GM19351 (cell line): ENCODE measurements at regions not wholly inside any gene's neighbourhood (a gene's known extent, or its start where the extent isn't known, plus 50 kb on each side); places are given as distances from the start of the nearest gene placed in this dataset.

Source experiments
- ATAC-seq: cut with Tn5 transposase; IDR thresholded peaks from one replicate; pipeline ENCODE4 v1.9.1; 2021; ENCODE audit warnings: mild to moderate bottlenecking, moderate library complexity; ENCODE audit not compliant: unreplicated experiment

DNA sequence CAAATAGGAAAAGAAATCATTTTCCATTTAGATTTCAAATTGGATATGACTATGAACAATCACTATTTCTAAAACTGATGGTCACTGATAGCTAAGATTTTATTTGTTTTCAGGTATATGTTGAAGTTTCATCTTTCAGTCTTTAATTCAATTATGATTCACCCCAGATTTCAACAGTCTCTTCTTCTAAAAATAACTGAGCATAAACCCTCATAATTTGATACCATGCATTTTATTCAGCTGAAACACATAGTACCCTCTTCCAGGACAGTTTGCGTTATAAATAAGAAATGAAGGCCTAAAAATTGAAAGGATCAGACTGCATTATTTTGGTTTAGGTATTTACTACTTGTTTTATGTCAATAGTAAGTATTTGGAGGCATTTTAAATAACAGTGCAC is 428.5 kb upstream of the NBEA start:
- no peak for ATAC-seq

DNA sequence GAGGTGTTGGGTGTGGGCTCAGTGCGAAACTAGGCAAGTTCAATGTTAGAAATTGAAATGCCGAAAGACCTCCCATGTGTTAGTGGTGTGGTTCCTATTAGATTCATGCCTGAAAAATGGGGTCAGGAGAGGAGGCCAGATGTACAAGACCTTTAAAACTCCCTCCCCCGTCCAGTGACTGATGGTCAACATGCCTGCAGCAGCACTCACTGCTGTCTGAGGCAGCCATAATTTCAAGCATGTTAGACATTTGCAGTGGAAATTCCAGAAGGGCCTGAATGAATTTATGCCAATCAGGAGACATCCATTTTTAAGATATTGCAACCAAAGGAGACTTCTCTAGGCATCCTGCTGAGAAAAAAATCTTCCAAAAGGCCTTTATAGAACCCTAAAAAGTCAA is 426.9 kb upstream of the NBEA start:
- no peak for ATAC-seq

DNA sequence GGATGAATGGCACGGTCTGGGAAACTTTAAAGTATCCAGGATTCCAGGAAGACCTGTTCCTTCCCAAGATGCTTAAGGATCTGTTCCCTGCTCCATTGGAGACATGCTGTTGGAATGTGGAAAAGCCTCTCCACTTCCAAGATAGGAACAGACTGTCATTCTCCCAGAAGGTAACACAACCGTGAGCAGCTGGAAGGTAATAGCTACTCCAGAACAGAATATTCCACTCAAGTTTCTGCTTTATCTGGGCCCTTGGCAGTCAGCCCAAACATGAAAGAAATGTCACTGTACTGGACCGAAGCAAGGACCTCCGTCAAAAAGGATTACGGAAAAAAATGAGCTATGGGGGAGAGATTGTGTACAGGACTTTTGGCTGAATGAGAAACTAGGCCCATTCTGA is 420.9 kb upstream of the NBEA start:
- ATAC-seq, result no peak

DNA sequence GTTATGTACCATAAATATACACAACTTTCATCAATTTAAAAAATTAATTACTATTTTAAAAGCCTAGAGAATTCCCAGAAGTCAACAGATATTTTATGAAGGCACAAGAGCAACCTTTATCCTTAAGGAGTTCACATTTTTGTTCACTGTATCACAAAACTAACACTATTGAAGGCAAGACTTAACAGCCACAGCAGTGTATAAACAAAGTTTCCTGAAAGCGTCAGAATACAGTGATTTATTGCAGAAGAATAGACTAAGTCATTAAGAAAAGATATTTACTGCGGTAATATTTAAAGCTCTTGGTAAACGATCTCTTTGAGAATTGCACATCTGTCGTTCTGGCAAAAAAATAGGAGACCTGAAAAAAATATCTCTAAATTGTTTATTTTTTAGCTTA is 419.3 kb upstream of the NBEA start:
- no peak for ATAC-seq

DNA sequence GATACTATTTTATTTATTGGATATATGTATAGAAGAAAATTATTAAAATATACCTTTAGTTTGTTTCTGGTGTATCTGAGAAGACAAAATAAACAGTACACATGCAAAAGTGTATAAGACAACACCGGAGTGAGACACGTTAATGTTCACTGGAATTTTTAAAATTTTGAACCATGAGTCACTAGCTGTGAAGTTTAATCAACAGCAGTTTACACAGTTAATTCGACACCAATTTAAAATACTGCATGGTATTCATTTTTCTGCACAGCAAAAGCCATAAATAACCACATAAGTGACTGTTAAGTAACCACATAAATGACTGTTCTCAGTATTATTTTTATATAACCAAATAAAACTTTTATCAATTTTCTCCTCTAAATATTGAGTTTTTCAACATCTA is 418.7 kb upstream of the NBEA start:
- no peak for ATAC-seq

DNA sequence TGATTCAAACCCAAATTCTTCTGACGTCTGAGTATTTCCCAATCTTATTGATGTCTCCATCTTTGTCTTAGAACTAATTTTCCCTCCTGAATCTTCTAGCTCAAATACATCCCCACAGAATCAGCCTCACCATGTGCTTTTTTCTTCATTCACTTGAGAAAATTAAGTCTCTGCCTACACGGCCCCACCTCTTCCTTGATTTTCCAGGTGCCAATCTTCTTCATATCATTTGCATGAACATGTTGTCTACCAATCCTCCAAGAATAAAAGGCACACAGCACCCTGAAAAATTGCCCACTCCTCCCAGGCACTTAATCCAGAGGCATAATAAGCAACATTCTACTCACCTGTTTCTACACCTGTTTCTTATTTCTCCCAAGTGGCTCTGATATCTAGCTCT is 408.1 kb upstream of the NBEA start:
- ATAC-seq, result no peak

DNA sequence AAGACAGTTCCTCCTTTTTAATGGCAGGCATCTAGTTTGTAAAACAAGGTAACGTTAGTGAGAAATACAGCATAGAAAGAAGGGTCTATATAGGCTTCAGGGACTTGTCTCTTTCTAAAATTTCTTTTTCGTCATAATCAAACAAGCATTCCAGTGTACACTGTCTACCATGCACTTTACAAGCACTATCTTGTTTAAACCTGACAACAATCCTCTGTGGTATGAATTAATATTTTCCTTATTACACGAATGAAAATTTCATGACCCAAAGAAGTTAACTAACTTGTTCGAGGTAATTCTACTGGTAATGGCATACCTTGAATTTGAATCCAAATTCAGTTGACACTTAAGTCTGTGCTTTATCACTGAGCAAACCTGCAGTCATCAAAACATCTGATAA is 399.7 kb upstream of the NBEA start:
- ATAC-seq, result no peak

DNA sequence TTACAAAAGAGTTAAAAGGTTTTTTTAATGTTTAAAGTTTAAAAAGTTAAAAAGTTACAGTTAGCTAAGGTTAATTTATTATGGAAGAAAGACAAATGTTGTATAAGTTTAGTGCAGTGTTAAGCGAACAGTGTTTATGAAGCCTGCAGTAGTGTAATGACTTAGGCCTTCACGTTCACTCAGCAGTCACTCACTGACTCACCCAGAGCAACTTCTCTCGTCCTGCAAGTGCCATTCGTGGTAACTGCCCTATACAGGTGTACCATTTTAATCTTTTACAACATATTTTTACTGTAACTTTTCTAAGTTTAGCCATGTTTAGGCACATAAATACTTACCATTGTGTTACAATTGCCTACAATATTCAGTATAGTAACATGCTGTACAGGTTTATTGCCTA is 398.2 kb upstream of the NBEA start:
- no peak for ATAC-seq

DNA sequence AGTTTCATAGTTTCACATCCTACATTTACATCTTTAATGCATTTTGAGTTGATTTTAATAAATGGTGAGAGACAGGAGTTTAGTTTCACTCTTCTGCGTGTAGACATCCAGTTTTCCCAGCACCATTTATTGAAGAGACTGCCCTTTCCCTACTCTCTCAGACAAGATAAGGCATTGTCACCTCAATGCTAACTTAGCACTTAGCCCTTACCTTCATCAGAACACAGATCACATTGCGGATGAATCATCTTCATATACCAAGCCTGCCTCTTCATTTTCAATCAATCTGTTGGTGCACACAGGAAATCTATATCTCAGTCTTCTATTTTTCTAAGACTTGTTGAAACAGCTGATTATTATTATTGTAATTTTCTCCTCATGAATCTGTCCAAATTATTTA is 396.6 kb upstream of the NBEA start:
- ATAC-seq, result no peak

DNA sequence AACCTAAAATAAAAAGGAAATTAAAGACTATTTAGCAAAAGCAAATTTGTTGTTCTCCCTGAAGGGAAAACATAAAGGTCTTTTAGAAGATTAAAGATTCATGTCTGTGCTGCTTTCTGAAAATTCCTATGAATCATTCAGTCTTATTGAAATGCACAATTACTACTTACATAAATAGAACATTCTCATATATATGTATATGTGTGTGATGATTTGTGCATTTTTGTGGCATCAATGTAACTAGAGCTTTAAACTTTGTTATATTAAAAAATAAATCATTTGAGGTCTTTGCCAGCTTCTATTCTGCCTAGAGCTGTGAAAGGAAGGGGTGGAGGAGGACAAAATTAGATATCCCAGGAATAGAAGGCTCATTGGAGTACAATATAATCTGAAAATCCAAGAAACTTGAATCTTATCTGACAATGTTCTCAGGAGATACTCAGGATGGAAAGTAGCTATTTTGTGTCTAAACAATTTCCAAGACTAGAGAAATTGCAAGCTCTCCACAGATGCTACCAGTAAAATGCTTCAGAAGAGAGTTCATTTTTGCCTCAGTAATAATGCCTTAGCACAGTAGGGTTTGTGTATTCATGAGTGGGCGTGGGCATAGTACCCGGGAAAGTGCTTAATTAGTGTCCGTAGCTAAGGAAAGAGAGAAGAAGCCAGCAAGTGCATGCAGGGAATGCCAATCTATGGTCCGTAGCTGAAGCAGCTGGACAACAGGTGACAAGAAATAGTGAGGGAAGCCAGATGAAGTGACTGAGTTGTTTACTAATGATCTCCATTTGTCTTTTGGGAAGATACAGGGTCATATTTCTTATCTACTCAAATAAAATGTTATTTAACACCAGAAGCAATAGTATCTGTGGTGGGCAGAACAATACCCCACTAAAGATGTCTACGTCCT is 395.5 kb upstream of the NBEA start:
- no peak for ATAC-seq

DNA sequence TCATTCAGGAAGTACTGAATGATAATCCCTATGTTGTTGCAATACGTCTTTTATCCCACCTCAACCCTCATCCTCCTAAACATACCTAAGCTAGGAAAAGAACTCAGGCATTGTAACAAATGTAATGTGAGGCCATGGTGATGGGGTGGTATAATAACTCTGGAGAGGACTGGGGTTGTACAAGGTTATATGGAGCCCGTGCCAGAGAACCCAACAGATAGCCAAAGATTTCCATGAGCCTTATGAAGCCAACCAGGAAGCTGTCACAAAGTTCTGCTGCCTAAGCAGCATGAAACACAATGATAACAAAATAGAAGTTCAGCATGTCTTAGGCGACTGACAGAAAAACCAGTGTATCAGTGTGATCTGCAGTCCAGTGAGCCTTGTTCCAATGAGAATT is 394.1 kb upstream of the NBEA start:
- no peak for ATAC-seq

DNA sequence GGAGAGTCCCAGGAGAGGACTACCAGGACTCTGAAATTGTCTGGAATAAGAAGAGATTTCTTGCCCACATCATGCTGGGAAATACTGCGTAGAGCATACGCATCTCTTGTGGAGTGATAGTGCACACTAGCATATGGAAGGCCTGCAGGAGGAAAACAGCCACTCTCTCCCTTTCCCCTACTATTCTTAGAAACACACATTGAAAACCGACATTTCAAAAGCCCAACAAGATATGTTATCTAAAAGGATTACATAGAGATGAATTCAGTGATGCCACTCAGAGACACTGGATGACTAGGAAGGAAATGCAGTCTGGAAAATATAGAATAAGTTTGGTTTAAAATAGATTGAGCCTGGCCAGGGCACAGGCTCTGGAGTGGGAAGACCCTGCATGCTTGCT is 388.7 kb upstream of the NBEA start:
- no peak for ATAC-seq

DNA sequence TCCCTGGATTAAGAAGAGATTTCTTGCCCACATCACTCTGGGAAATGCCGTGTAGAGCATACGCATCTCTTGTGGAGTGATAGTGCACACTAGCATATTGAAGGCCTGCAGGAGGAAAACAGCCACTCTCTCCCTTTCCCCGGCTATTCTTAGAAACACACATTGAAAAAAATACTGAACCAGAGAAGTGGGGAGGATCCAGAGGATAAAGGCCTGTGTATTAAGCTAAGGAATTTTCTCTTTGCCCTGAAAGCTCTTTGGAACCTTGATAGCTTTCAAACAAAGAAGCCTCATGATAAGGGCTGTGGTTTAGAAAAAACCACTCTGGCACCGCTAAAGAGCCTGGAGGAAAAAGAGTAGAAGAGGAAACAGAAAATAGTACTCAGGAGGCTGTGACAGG is 386.1 kb upstream of the NBEA start:
- no peak for ATAC-seq

DNA sequence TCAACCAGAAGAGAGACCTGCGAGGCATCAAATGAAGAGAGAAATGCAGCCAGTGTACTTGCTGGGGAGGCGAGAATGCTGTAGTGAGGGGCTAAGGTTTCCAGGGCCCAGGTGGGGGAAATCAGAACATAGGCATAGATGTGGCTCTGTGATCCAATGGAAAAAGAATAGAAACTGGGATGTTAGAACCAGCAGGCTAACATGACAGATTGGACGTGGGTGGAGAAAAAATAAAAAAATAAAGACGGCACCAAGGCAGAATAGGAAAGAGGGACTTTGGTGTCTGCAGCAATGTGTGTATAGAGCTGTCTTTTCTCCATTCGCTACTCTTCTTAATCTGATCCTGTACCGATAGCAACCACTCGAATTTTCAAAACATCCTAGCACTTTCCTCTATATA is 381.0 kb upstream of the NBEA start:
- no peak for ATAC-seq

DNA sequence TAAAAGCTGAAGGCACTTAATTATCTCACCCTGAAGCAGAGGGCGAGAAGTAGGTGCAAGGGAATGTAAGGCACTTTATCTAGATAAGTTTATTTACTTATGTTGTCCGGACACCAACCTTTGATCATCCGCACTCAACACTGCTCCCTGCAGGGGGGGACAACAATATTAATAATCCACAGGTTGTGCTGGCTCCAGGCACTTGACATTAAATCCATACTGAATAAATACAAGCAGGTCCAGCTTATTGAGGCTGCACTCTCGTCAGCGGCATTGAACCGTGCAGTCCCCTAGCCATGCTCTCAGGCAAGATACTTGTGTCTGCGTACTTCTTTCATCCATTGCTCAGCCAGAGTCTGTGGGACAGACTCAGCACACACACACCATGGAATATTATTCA is 374.5 kb upstream of the NBEA start:
- no peak for ATAC-seq

DNA sequence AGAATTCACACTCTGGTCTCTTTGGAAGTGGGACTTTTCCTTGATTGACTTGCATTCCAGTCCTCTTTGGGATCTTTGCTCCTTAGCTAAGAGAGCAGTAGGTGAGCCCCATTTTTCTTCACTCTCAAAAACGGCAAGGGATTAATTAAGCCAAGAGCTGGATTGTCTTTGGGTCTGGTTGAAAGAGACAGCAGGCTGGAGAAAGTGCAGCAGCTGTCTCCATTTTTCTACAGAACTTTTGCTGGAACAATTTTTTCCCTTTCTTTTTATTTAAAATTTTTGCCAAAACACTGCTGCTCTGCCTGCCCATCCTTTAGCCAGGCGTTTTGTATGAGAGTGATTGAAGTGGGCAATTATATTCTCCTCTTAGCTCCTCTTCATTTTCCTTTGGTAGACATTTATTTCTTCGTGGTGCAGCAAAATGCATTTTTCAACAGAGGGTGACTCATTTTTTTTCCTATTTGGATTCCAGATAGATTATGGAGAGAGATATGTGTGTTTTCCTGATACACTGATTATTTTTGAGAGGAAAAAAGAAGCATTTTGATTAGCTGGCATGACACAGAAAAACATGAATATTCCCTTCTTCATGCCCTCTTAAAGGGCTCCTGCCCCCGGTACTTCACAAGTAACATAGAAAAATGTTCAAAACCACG is 371.2 kb upstream of the NBEA start:
- no peak for ATAC-seq

DNA sequence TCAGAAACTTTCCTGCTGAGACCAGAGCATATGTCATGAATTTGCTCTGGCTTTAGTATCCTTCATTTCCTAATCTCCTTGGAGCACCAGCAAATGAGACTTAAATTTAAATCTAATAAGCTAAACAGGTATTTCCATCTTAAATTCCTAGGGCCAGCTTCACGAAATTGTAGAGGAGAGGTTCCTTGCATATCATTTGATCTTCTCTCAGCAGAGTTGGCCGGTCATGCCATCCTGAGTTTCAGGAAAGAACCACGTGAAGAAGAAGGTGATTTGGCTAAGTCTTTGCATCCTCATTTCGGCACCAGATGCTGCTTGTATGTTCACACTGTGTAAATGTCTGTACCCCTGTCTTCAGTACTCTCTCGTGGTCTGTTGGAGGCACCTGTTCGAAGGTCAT is 370.4 kb upstream of the NBEA start:
- ATAC-seq, result no peak

DNA sequence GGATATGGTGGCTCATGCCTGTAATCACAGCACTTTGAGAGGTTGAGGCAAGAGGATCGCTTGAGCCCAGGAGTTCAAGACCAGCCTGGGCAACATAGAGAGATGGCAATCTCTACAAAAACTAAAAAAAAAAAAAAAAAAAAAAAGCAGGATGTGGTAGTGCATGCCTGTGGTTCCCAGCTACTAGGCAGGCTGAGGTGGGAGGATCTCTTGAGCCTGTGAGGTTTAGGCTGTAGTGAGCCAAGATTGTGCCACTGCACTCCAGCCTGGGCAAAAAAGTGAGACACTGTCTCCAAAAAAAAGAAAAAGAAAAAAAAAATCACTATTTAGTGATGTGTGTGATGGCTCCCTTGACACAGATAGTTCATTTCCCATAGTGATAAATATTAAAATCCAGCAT is 365.0 kb upstream of the NBEA start:
- ATAC-seq, result no peak

DNA sequence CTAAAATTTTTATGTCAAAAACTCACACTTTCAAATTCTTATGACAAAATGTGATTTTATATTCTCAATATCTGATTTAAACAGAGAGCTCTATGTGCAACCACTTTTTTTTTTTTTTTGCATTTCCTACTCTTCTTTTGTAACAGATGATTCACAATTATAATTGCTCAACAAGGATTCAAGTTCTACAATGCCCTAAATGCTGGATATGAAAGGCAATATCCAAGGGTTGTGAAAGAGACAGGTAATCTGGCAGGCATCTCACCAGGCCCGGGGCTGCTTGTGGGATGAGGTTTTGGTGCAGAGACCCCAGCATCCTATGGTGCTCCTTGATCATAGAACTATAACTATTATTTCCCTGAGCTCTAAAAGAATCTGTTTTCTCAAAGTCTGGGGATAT is 363.6 kb upstream of the NBEA start:
- no peak for ATAC-seq

DNA sequence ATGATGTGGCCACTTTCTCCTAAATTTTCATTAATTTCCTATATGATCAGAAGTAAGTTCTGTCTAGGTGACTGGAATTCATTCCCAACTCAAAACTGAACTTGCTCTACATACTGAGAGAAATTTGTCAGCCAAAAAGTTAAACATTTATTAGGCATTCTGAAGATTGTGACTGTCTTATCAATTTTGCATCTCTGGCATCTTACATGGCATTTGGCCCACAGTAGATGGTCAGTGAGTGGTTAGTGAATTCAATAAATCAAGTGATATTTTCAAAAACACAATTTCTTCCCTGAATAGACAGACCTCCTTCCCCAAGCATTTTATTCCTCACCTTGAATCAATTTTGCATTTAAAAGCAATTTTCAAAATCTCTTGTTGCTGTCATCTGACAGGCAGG is 363.2 kb upstream of the NBEA start:
- ATAC-seq, result no peak

DNA sequence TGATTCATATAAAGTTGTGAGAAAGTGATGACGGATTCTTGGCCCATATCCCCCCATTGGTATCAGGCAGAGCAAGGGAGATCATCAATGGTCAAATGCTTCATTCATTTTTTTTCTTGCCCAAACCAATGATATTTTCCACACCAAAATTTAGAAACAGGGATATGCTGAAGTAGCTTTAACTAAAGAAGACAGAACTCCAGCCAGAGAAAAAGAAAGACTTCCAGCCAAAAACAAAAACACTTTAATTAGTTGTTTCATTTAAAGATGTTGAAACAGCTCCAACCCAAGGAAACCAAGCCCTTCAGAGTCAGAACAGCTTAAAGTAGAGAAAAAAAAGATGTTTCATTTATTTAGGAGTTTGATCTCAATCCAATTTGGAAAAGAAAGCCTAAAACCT is 358.9 kb upstream of the NBEA start:
- ATAC-seq, result no peak

DNA sequence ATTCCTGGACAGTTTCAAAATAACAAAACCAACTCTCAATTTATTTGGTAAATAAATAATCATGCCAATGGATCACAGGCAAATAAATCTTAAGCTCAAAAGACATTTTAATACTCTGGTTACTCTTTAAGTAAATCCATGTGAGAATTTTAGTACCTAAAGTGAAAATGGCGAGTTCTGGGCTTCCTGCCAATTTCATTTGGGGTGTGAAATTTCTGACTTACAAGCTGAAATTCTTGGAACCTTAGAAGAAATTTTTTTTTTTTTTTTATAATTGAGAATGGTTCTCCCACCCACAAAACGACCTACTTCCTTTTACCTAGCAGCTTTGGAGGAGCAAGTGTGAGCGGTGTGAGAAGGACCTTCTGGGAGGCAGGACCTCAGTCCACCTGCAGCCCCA is 354.5 kb upstream of the NBEA start:
- ATAC-seq, result no peak

DNA sequence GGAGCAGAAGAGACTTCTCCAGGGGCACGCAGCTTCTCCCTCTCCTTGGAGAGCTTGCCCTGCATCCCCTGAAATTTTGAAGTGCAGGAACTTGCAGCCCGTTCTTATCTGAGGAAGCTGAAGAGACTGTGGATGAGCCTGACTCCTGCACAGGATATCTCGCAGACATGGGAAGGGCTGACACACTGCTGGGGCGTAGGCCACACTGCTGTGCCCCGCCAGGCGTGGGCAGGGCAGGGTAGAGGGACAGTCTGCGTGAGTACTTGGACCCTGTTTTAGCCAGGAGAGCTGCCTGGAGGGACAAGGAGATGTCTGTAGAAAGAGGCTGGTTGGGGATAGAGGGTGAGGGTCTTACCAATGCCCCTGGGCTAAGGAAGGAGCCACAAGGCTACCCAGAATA is 353.7 kb upstream of the NBEA start:
- ATAC-seq, result no peak
